NCI-H1694 treated with DMSO at 0.1 percent for 48 hours (cell line): ENCODE measurements at regions not wholly inside any gene's neighbourhood (a gene's known extent, or its start where the extent isn't known, plus 50 kb on each side); places are given as distances from the start of the nearest gene placed in this dataset.
A peak's percentile ranks its signal among the peaks of the same experiment; 100 is the strongest.

Experiments
- DNase-seq: peaks from one replicate; lab custom pipeline; 2025; lab: John Stamatoyannopoulos, UW

GRCh38 chr12:92614502-92614901, 88.3 kb upstream of the PLEKHG7 start:
- no peak for DNase-seq

GRCh38 chr12:92614001-92614400, 88.8 kb upstream of the PLEKHG7 start:
- DNase-seq, result no peak

- DNase-seq, result no peak
Measured at GRCh38 chr12:92612611-92613010, 90.2 kb upstream of the PLEKHG7 start.

DNA sequence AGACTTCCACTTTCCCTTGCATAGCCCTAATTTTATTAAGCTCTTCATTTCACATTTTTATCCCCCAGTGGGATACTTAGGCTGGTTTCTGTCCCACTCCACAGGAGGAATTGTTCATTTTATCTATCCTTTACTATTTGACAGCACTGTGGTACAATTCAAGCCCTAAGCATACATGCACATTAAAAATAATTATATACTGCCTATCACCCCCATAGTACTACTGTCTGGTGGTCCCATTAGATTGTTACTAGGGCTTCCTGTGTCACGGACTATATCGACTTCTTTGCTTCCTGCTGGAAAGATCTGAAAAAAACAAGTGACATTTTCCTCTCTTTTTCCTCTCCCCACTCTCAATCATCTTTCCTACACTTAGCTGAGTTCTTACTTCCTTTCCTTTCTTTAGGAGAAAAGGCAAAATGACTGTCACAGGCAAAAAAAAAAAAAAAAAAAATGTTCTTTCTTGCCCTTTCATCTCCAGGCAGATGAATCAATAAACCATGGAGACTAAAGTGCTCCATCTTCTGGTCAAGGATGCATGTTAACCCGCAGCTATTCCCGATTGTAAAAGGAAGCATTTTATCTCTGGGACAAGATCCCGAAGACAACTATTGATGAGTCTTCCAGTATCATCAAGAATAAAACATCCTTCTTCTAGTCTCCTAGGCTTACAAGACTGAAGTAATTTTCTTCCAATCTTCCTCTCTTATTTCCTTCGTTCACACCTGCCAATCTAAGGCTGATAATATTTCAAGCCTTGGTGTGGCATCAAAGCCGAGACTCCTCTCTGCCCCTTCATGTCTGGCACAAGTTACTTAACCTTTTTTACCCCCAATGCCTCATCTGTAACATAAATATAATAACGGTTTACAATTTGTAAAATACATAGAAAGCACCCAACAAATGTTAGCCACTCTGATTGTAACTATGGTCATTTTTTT, 94.4 kb upstream of the PLEKHG7 start:
- peak; percentile 33 for DNase-seq

- no peak for DNase-seq
Measured at GRCh38 chr12:92606956-92607355, 95.8 kb upstream of the PLEKHG7 start.

GRCh38 chr12:92605621-92606170, 97.1 kb upstream of the PLEKHG7 start:
- DNase-seq, result no peak

DNA sequence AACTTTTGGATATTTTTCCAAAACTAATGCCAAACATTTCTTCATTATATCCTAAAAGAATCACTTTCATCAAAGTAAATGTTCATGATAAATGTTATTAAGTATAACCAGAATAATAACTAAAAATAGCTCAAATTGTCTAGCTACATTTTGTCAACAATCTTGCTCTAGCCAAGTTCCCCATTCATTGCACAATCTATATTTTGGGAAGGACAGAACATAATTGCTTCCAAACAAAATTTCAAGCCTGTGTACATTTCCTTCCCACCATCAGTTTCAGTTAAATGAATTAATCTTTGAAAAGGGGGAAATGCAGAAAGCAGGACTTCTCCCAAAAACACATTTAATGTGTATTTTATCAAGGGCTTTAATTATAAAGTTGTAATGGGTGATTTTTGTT, 98.0 kb upstream of the PLEKHG7 start:
- no peak for DNase-seq

- DNase-seq, result no peak
Measured at GRCh38 chr12:92603741-92604432, 98.9 kb upstream of the PLEKHG7 start.

- DNase-seq, result no peak
Measured at GRCh38 chr12:92602930-92603623, 99.7 kb upstream of the PLEKHG7 start.

DNA sequence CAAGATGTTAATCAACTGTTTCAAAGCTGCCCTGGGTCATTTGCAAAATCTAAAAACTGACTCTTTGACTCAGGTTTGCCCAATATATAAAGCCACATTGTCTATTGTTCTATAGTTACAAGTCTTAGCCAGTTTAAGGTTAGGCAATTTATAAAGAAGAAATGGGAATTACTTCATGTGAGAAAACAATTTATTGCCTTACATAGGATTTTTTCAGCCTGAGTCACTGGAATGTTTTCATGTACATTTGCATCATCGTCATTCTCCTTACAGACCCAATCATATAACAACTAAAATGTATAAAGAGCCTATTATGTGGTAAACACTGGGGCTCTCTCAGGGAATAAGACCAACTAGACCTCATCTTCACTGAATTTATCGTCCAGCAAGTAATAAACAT, 100.3 kb upstream of the PLEKHG7 start:
- DNase-seq, result no peak

GRCh38 chr12:92601680-92602079, 101.1 kb upstream of the PLEKHG7 start:
- no peak for DNase-seq

- no peak for DNase-seq
Measured at GRCh38 chr12:92601176-92601575, 101.6 kb upstream of the PLEKHG7 start.

DNA sequence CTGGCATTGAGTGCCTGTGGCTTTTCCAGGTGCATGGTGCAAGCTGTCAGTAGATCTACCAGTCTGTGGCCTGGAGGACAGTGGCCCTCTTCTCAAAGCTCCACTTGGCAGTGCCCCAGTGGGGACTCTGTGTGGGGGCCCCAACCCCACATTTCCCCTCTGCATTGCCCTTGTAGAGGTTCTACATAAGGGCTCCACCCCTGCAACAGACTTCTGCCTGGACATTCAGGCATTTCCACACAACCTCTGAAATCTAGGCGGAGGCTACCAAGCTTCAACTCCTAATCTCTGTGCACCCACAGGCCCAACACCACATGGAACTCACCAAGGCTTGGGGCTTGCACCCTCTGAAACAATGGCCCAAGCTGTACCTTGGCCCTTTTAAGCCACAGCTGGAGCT, 102.7 kb upstream of the PLEKHG7 start:
- no peak for DNase-seq

GRCh38 chr12:92597997-92598396, 104.8 kb upstream of the PLEKHG7 start:
- DNase-seq, result no peak

- DNase-seq, result no peak
Measured at GRCh38 chr12:92597118-92597517, 105.7 kb upstream of the PLEKHG7 start.

GRCh38 chr12:92596383-92596782, 106.4 kb upstream of the PLEKHG7 start:
- no peak for DNase-seq

GRCh38 chr12:92595663-92596062, 107.1 kb upstream of the PLEKHG7 start:
- DNase-seq, result no peak

GRCh38 chr12:92593734-92594402, 108.9 kb upstream of the PLEKHG7 start:
- no peak for DNase-seq

DNA sequence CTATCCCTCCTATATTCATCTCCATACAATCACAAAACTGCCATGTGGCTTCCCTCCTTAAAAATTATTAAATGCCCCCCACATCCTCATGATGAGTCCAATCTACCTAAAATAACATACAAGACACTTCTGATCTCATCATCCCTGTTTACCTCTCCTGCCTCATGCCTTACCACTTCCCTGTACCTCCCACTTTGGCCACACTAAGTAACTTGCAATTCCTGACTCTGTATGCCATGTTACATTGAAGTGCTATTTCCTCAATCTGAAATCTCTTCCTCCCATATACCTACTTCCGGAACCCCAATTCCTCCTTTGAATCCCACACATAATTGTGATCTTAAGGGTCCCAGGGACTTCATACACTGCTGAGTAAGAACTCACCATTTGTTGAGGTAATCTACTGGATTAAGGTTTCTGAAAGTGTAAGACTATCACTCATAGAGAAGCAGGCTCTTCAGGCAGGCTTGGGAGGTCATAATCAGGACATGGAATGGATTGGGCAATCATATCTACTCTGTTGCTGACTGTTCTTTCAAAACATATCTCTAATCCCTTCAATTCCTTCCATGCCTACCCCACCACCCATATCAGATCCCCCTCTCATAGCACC, 117.6 kb upstream of the PLEKHG7 start:
- no peak for DNase-seq

GRCh38 chr12:92583910-92584309, 118.9 kb upstream of the PLEKHG7 start:
- DNase-seq, result no peak

DNA sequence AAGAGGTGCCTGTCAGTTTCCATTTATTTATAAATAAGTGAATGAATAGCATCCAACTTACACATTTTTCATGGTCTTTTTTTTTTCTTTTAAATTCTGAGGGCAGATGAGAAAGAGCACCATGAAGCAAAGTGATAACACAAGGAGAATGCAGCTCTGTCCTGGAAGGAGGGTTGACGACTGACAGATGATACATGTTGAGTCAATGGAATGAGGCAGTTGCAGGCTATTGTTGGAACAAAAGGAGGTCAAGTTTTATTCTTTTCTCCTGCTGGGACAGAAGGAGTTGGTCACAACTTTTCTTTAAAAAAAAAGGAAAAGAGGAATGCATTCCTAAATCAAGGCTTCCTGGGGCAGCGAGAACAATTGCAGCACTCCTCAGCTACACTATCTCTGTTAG, 119.9 kb upstream of the PLEKHG7 start:
- DNase-seq, result no peak
